ENCODE measurements at regions not wholly inside any gene's neighbourhood (a gene's known extent, or its start where the extent isn't known, plus 50 kb on each side); places are given as distances from the start of the nearest gene placed in this dataset.

DNA sequence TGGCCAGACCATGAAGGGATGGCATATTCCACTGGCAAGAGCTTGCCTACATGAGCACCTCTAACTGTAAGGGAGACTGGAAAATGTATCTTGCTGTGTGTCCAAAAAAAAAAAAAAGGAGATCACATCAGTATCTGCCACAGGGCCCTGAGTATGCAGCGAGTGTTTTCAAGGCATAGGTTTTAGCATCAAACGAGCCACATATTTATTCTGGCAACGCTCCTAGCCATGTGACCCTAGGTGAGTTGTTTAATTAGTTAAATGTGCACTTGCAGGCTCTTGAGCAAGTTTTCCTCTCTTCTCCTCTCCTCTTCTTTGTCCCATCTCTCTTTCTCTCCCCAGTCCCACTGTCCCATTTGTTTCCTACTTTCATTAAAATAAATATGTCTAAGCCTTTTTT, 428.7 kb upstream of the AKR1E2 start:
- intact Hi-C loops (cut with micrococcal nuclease), result no loop called here
- Histone ChIP-seq H3K4me1 (ENCODE audit: control insufficient read depth, extremely low read depth, insufficient read depth, low read length) (no peaks in the 10 kb centered on the region), H3K36me3 (ENCODE audit: control insufficient read depth in 2 of 2, extremely low read depth in 1 of 2, insufficient read depth in 2 of 2, low read length in 2 of 2) (no peaks in the 10 kb centered on the region), H3K79me2 (ENCODE audit: control insufficient read depth, insufficient read depth, low read length) (no peaks in the 10 kb centered on the region), H3K4me3 (replicated peaks in 1 of 3; ENCODE audit: insufficient read depth in 1 of 3, low read depth in 1 of 3, low read length in 3 of 3) (no peak overlapping the region), H3K9me3 (replicated peaks; ENCODE audit: control insufficient read depth, insufficient read depth, low read length) (no peaks in the 10 kb centered on the region), H3K27me3 (ENCODE audit: control insufficient read depth in 2 of 2, insufficient read depth in 2 of 2, low read length in 2 of 2) (no peaks in the 10 kb centered on the region), H2AFZ (ENCODE audit: low read depth, low read length) (no peak overlapping the region), H4K20me1 (replicated peaks; ENCODE audit: control insufficient read depth, extremely low read depth, insufficient read depth, low read length) (no peaks in the 10 kb centered on the region), H3K27ac (ENCODE audit: insufficient read depth, low read depth, low read length) (no peak overlapping the region), H3K9ac (replicated peaks; ENCODE audit: extremely low read depth, insufficient read depth, low read length) (no peak overlapping the region), H3K4me2 (ENCODE audit: insufficient read depth, low read length) (no peak overlapping the region), H3K9me1 (replicated peaks; ENCODE audit: control insufficient read depth, extremely low read depth, insufficient read depth, low read length) (no peaks in the 10 kb centered on the region)
- TF ChIP-seq POLR2AphosphoS5 (IDR thresholded peaks at IDR 0.05; ENCODE audit: insufficient read depth, low read depth, low read length), result no peak
- TF ChIP-seq, protein P1, sequence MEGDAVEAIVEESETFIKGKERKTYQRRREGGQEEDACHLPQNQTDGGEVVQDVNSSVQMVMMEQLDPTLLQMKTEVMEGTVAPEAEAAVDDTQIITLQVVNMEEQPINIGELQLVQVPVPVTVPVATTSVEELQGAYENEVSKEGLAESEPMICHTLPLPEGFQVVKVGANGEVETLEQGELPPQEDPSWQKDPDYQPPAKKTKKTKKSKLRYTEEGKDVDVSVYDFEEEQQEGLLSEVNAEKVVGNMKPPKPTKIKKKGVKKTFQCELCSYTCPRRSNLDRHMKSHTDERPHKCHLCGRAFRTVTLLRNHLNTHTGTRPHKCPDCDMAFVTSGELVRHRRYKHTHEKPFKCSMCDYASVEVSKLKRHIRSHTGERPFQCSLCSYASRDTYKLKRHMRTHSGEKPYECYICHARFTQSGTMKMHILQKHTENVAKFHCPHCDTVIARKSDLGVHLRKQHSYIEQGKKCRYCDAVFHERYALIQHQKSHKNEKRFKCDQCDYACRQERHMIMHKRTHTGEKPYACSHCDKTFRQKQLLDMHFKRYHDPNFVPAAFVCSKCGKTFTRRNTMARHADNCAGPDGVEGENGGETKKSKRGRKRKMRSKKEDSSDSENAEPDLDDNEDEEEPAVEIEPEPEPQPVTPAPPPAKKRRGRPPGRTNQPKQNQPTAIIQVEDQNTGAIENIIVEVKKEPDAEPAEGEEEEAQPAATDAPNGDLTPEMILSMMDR (IDR thresholded peaks at IDR 0.05; ENCODE audit: extremely low read depth in 1 of 2, insufficient read depth in 1 of 2, low read depth in 1 of 2, low read length in 2 of 2), result no peak
- no peak for TF ChIP-seq MYC (IDR thresholded peaks at IDR 0.05; ENCODE audit: low read depth, low read length)
- no peak for TF ChIP-seq JUN (IDR thresholded peaks at IDR 0.05; ENCODE audit: borderline replicate concordance, insufficient read depth, insufficient read length, low read depth)
- no peak for TF ChIP-seq FOS (IDR thresholded peaks at IDR 0.05; ENCODE audit: borderline replicate concordance, insufficient read depth, low read length)
- TF ChIP-seq, protein P2, sequence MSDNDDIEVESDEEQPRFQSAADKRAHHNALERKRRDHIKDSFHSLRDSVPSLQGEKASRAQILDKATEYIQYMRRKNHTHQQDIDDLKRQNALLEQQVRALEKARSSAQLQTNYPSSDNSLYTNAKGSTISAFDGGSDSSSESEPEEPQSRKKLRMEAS (IDR thresholded peaks at IDR 0.05; ENCODE audit: insufficient read depth, insufficient read length), result no peak
- TF ChIP-seq EZH2 (IDR thresholded peaks at IDR 0.05; ENCODE audit: borderline replicate concordance, low read depth, low read length, severe bottlenecking), result no peak
- no peak for TF ChIP-seq POLR2A (IDR thresholded peaks at IDR 0.05; ENCODE audit: low read depth, low read length)
- no TSS peak for BruUV-seq (replicated peaks)
- ChIA-PET CTCF (no interaction called here), POLR2A (no interaction called here)
- dilution Hi-C loops (cut with MboI; ENCODE audit: extremely low pct_ligation_motif_present, low sequenced_read_pairs), result no loop called here
- no peak for FAIRE-seq
- no peak for DNase-seq (ENCODE audit: low read depth, low spot score)
